T-helper 17 cell (primary cell): ENCODE measurements at regions not wholly inside any gene's neighbourhood (a gene's known extent, or its start where the extent isn't known, plus 50 kb on each side); places are given as distances from the start of the nearest gene placed in this dataset.

ENCODE experiments used
- ATAC-seq: fragments of 150-1000 bp; cut with Tn5 transposase; 2 replicates; pipeline ENCODE4 v1.10.0; 2021; ENCODE audit warnings: mild to moderate bottlenecking, moderate library complexity
- DNase-seq, 3 donors: peaks; one replicate each; pipeline versions ENCODE4 v3.0.0 to v3.0.0-alpha.2; 2020 to 2021
- H3K9me3 ChIP-seq: one replicate; pipeline ENCODE4 v1.7.0; 2013; ENCODE audit warnings: low read length, mild to moderate bottlenecking; ENCODE audit not compliant: control insufficient read depth, poor library complexity, severe bottlenecking
- H3K27ac Mint-ChIP-seq: one replicate; pipeline ENCODE4 v1.8.0; 2022; ENCODE audit warnings: mild to moderate bottlenecking, moderate library complexity, mixed read lengths
- H3K27me3 Mint-ChIP-seq: one replicate; pipeline ENCODE4 v1.8.0; 2022; ENCODE audit warnings: mixed read lengths
- H3K36me3 Mint-ChIP-seq: one replicate; pipeline ENCODE4 v1.8.0; 2022; ENCODE audit warnings: low read depth, mixed read lengths
- H3K4me1 Mint-ChIP-seq: one replicate; pipeline ENCODE4 v1.8.0; 2022; ENCODE audit warnings: mild to moderate bottlenecking, mixed read lengths
- H3K4me3 Mint-ChIP-seq: one replicate; pipeline ENCODE4 v1.8.0; 2022; ENCODE audit warnings: mild to moderate bottlenecking, moderate library complexity, mixed read lengths

GRCh38 chr10:31081937-31082840 is 50.5 kb upstream of the ZNF438 start:
- no peak for ATAC-seq
- H3K9me3 ChIP-seq: no peaks in the 10 kb centered on the region
- Mint-ChIP-seq H3K27ac (no peak overlapping the region), H3K27me3 (peaks cover 30% of the 10 kb centered on the region), H3K4me3 (no peak overlapping the region), H3K36me3 (no peaks in the 10 kb centered on the region), H3K4me1 (peaks cover 4% of the 10 kb centered on the region)
- no peak for DNase-seq

DNA sequence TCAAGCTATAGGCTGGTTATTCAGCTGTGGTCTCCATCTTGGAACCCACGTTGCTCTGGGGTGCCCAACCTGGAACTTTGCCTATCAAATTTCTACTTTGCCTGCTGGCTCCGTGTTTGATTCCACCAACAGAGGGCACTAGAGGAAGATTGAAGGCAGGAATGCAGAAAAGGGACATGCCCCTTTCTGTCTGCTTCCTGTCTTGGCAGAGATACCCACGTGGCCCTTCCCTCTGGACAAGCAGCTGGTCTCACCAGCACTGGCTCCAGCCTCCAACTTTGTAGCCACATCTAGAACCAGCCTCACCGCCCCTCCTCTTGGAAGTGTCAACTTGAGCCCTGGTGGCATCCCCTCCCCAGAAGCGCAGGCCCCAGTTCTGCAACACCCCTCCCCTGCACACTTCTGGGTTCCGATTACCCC is 52.1 kb upstream of the ZNF438 start:
- no peaks in the 10 kb centered on the region for H3K9me3 ChIP-seq
- ATAC-seq (peak; percentile 56), DNase-seq (peak in 1 of 3 donors; percentile 35)
- H3K36me3 Mint-ChIP-seq: no peaks in the 10 kb centered on the region
- H3K27ac Mint-ChIP-seq: no peak overlapping the region
- peaks cover 29% of the 10 kb centered on the region for H3K27me3 Mint-ChIP-seq
- no peak overlapping the region for H3K4me3 Mint-ChIP-seq
- H3K4me1 Mint-ChIP-seq: peaks cover 5% of the 10 kb centered on the region

DNA sequence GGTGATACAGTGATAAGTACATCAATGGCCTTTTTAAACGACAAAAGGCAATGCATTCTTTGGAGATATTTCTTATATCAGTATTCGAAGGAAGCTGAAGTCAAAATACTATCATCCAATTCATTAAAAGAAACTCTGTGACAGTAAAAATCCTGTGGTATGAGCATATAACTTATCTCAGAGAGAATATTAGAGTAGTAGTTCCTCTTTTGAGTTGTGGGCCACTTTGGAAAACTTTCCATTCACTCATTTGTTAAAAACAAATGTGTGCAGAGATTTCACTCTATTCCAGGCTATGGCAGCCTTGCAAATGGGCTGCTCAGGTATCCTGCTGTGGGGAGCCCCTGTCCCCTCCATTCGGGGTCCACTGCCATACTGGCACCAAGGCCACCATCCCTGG is 55.3 kb upstream of the ZNF438 start:
- H3K27ac Mint-ChIP-seq: no peak overlapping the region
- peaks cover 7% of the 10 kb centered on the region for H3K27me3 Mint-ChIP-seq
- ATAC-seq (no peak), DNase-seq (no peak)
- no peaks in the 10 kb centered on the region for H3K36me3 Mint-ChIP-seq
- peaks cover 4% of the 10 kb centered on the region for H3K4me1 Mint-ChIP-seq
- no peak overlapping the region for H3K4me3 Mint-ChIP-seq
- H3K9me3 ChIP-seq: no peaks in the 10 kb centered on the region

DNA sequence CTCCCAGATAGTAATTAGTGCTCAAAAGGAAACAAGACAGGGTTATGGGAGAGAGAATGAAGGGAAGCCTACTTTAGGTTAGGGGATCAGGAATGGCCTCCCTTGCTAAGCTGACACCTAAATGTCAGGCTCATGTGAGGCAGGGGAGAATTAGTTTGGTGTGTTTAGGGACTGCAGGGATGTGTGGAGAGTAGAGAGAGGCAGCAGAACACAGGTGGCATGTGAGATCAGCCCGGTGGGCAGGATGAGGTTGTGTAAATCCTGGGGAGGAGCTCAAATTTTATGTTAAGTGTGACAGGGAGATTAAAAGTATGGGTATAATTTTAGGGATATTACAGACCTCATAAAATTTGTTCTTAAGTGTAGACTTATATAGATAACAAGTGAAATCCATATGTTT is 56.2 kb upstream of the ZNF438 start:
- Mint-ChIP-seq H3K27ac (peak overlapping the region; percentile 10), H3K4me1 (peaks cover 4% of the 10 kb centered on the region), H3K4me3 (no peak overlapping the region), H3K27me3 (peaks cover 7% of the 10 kb centered on the region), H3K36me3 (no peaks in the 10 kb centered on the region)
- no peak for DNase-seq
- H3K9me3 ChIP-seq: no peaks in the 10 kb centered on the region
- ATAC-seq: no peak

- H3K4me1 Mint-ChIP-seq: peaks cover 2% of the 10 kb centered on the region
- H3K9me3 ChIP-seq: no peaks in the 10 kb centered on the region
- H3K36me3 Mint-ChIP-seq: no peaks in the 10 kb centered on the region
- no peak overlapping the region for H3K27ac Mint-ChIP-seq
- DNase-seq (no peak), ATAC-seq (no peak)
- H3K27me3 Mint-ChIP-seq: peaks cover 24% of the 10 kb centered on the region
- H3K4me3 Mint-ChIP-seq: no peak overlapping the region
Observed at GRCh38 chr10:31090894-31091607, 59.4 kb upstream of the ZNF438 start.

GRCh38 chr10:31095677-31096560 is 64.3 kb upstream of the ZNF438 start:
- no peak overlapping the region for H3K27ac Mint-ChIP-seq
- H3K36me3 Mint-ChIP-seq: no peaks in the 10 kb centered on the region
- H3K4me1 Mint-ChIP-seq: peaks cover 5% of the 10 kb centered on the region
- no peaks in the 10 kb centered on the region for H3K9me3 ChIP-seq
- DNase-seq (no peak), ATAC-seq (no peak)
- no peak overlapping the region for H3K4me3 Mint-ChIP-seq
- peaks cover 33% of the 10 kb centered on the region for H3K27me3 Mint-ChIP-seq

DNA sequence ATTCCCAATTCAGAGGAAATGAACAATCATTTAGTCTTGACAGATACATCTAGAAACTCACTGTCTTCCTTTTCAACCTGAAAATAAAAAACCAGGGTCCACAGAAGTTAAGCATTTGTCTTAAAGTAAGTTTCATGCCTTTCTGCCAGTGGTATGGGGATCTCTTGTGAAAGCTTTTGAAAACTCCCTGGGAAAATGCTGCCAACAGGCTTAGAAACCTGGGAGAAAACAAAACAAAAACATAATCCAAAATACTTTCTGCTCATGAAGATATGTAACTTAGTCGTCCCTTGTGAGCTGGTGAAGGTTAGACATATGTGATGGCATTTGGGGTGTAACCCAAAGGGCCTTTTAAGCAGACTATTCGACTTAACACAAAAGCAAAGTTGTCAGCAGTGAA is 66.4 kb upstream of the ZNF438 start:
- no peak for DNase-seq
- no peak overlapping the region for H3K27ac Mint-ChIP-seq
- no peak overlapping the region for H3K4me3 Mint-ChIP-seq
- peaks cover 7% of the 10 kb centered on the region for H3K4me1 Mint-ChIP-seq
- no peaks in the 10 kb centered on the region for H3K9me3 ChIP-seq
- no peak for ATAC-seq
- H3K27me3 Mint-ChIP-seq: peaks cover 33% of the 10 kb centered on the region
- H3K36me3 Mint-ChIP-seq: no peaks in the 10 kb centered on the region

DNA sequence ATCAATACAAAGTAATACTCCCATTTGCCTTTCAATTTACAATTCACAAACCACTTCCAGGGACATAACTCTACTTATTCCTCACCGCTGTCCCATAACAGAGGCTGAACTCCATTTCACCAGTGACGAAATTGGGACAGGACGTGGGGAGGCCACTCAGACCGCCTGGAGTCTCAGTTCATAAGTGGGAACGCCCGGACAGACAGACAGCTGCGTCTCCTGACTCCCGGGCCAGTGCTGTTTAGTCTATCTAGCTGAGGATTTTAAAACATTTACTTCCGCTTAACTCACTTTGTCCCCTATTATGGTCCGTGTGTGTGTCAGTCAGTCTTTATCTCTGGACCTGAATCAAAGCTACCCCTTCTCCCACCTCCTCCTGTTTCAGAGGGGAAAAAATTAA is 67.4 kb upstream of the ZNF438 start:
- H3K4me3 Mint-ChIP-seq: no peak overlapping the region

DNA sequence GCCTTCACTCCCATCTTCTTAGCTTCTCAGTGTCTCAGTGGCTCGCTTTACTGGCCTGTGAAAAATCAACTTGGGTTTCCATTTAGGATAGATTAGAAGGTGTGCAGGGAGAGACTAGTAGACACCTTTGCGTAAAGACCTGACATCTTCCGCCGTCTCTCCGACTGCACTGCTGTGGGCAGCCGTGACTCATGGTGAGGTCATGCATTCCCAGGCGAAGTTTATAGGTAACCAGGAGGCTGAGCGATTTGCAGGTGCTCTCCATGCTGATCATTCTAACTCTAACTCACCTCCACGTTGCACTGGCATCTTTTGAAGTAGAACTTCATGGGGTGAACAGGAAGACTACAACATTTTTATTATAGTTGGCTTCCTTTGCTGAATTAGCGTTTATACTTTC is 68.0 kb upstream of the ZNF438 start:
- Mint-ChIP-seq H3K27ac (no peak overlapping the region), H3K36me3 (no peaks in the 10 kb centered on the region), H3K4me1 (peaks cover 7% of the 10 kb centered on the region), H3K4me3 (no peak overlapping the region), H3K27me3 (peaks cover 26% of the 10 kb centered on the region)
- ATAC-seq (no peak), DNase-seq (no peak)
- no peaks in the 10 kb centered on the region for H3K9me3 ChIP-seq

More for the DNA sequence above, 67.4 kb upstream of the ZNF438 start:
- H3K27me3 Mint-ChIP-seq: peaks cover 32% of the 10 kb centered on the region
- peaks cover 7% of the 10 kb centered on the region for H3K4me1 Mint-ChIP-seq
- DNase-seq (no peak), ATAC-seq (no peak)
- H3K36me3 Mint-ChIP-seq: no peaks in the 10 kb centered on the region
- H3K9me3 ChIP-seq: no peaks in the 10 kb centered on the region
- no peak overlapping the region for H3K27ac Mint-ChIP-seq

DNA sequence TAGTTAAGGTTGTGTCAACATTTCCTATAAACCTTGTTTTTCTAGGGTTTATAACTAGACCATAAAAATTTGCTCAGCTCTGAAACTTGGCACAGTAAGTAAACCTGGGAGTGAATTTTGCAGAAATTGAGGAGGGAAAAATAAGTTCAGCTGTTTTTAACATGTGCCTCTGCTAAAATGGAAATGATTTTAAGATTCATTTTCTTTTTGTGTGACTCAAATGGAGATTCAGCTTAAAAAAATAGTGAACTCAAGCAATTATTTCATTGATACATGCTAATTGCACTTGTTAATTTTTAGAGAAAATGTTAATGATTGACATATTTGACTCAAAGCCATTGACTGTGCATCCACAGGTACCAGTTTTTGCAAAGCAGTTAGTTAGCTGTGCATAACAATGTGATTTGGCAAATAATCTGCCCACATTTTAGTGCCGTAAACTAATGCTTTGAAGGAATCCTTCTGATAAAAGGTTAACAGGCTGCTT is 68.5 kb upstream of the ZNF438 start:
- Mint-ChIP-seq H3K4me3 (no peak overlapping the region), H3K27me3 (peaks cover 25% of the 10 kb centered on the region), H3K4me1 (peaks cover 7% of the 10 kb centered on the region), H3K27ac (no peak overlapping the region), H3K36me3 (no peaks in the 10 kb centered on the region)
- ATAC-seq (no peak), DNase-seq (no peak)
- H3K9me3 ChIP-seq: no peaks in the 10 kb centered on the region

GRCh38 chr10:31100662-31101061 is 69.0 kb upstream of the ZNF438 start:
- peaks cover 7% of the 10 kb centered on the region for H3K4me1 Mint-ChIP-seq
- DNase-seq: no peak
- no peaks in the 10 kb centered on the region for H3K36me3 Mint-ChIP-seq
- no peak for ATAC-seq
- peaks cover 20% of the 10 kb centered on the region for H3K27me3 Mint-ChIP-seq
- H3K27ac Mint-ChIP-seq: no peak overlapping the region
- no peaks in the 10 kb centered on the region for H3K9me3 ChIP-seq
- H3K4me3 Mint-ChIP-seq: no peak overlapping the region

GRCh38 chr10:31101123-31101522 is 69.5 kb upstream of the ZNF438 start:
- no peaks in the 10 kb centered on the region for H3K36me3 Mint-ChIP-seq
- peak overlapping the region; percentile 59 for H3K27ac Mint-ChIP-seq
- H3K9me3 ChIP-seq: no peaks in the 10 kb centered on the region
- DNase-seq (no peak), ATAC-seq (peak; percentile 81)
- no peak overlapping the region for H3K4me3 Mint-ChIP-seq
- peaks cover 7% of the 10 kb centered on the region for H3K4me1 Mint-ChIP-seq
- H3K27me3 Mint-ChIP-seq: peaks cover 16% of the 10 kb centered on the region

DNA sequence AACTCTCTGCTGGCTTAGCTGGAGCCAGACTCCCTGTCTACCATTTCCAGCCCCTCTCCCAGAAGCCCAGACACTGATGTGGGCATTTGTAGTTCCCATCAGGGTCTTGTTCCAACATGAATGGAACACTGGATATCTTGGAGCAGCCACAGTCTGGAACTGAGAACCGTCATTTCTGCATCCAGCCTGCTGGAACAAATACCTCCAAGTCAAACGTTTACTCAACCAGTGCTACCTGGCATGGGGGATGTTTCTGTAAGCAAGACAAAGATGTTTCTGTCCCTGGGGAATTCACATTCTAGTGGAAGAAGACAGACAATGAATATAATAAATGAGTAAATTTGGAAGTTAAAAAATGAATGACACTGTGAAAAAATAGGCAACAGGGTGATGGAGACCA is 70.8 kb upstream of the ZNF438 start:
- no peaks in the 10 kb centered on the region for H3K9me3 ChIP-seq
- no peaks in the 10 kb centered on the region for H3K36me3 Mint-ChIP-seq
- H3K27me3 Mint-ChIP-seq: peaks cover 5% of the 10 kb centered on the region
- no peak overlapping the region for H3K4me3 Mint-ChIP-seq
- peaks cover 7% of the 10 kb centered on the region for H3K4me1 Mint-ChIP-seq
- DNase-seq (no peak), ATAC-seq (no peak)
- no peak overlapping the region for H3K27ac Mint-ChIP-seq
